H9 (cell line): ENCODE measurements at regions not wholly inside any gene's neighbourhood (a gene's known extent, or its start where the extent isn't known, plus 50 kb on each side); places are given as distances from the start of the nearest gene placed in this dataset.

Source experiments
- DNase-seq: peaks from one replicate; pipeline ENCODE4 v3.0.0-alpha.2; 2017
- H2AFZ ChIP-seq: one replicate; pipeline ENCODE4 v1.6.1; 2013; ENCODE audit warnings: mild to moderate bottlenecking, low read length, control low read depth, moderate library complexity
- H2AK5ac ChIP-seq: 2 replicates; pipeline ENCODE4 v1.6.1; 2013; ENCODE audit warnings: low read length, control low read depth, mixed read lengths; ENCODE audit not compliant: insufficient read length
- H2BK120ac ChIP-seq: one replicate; pipeline ENCODE4 v1.6.1; 2013; ENCODE audit warnings: low read depth, mild to moderate bottlenecking, low read length, control low read depth, inconsistent platforms; ENCODE audit not compliant: poor library complexity, severe bottlenecking
- H2BK12ac ChIP-seq: 2 replicates; pipeline ENCODE4 v1.6.1; 2013; ENCODE audit warnings: low read length, control low read depth, mixed read lengths, low read depth; ENCODE audit not compliant: insufficient read length
- H2BK15ac ChIP-seq: 2 replicates; pipeline ENCODE4 v1.6.1; 2013; ENCODE audit warnings: low read depth, low read length, control low read depth
- H2BK20ac ChIP-seq: one replicate; pipeline ENCODE4 v1.6.1; 2013; ENCODE audit warnings: low read depth, mild to moderate bottlenecking, low read length, control low read depth, inconsistent platforms; ENCODE audit not compliant: poor library complexity, severe bottlenecking
- H2BK5ac ChIP-seq: 2 replicates; pipeline ENCODE4 v1.6.1; 2013; ENCODE audit warnings: low read length, control low read depth, mixed read lengths; ENCODE audit not compliant: insufficient read length
- H3K14ac ChIP-seq: 2 replicates; pipeline ENCODE4 v1.6.1; 2013; ENCODE audit warnings: low read length, control low read depth; ENCODE audit not compliant: insufficient read depth
- H3K18ac ChIP-seq: 2 replicates; pipeline ENCODE4 v1.6.1; 2013; ENCODE audit warnings: low read depth, mild to moderate bottlenecking, mixed read lengths, low read length, control low read depth; ENCODE audit not compliant: insufficient read length
- H3K23ac ChIP-seq: 2 replicates; pipeline ENCODE4 v1.6.1; 2013; ENCODE audit warnings: low read length, control low read depth, mixed read lengths, low read depth; ENCODE audit not compliant: insufficient read length
- H3K23me2 ChIP-seq: 2 replicates; pipeline ENCODE4 v1.6.1; 2013; ENCODE audit warnings: low read depth, mild to moderate bottlenecking, mixed read lengths, low read length, control low read depth; ENCODE audit not compliant: insufficient read length, poor library complexity, severe bottlenecking
- H3K27ac ChIP-seq: 2 replicates; pipeline ENCODE4 v1.5.1; 2013; ENCODE audit warnings: low read length, control low read depth, mixed read lengths, low read depth; ENCODE audit not compliant: insufficient read length
- H3K27me3 ChIP-seq: 2 replicates; pipeline ENCODE4 v1.6.1; 2013; ENCODE audit warnings: low read length, control low read depth, inconsistent platforms; ENCODE audit not compliant: insufficient read depth
- H3K4ac ChIP-seq: 2 replicates; pipeline ENCODE4 v1.6.1; 2013; ENCODE audit warnings: low read depth, mild to moderate bottlenecking, control low read depth, inconsistent platforms, low read length, moderate library complexity
- H3K4me1 ChIP-seq: 2 replicates; pipeline ENCODE4 v1.6.1; 2013; ENCODE audit warnings: low read length, control low read depth, inconsistent platforms; ENCODE audit not compliant: insufficient read depth
- H3K4me2 ChIP-seq: 2 replicates; pipeline ENCODE4 v1.6.1; 2013; ENCODE audit warnings: low read length, control low read depth, mixed read lengths; ENCODE audit not compliant: insufficient read length, insufficient read depth
- H3K56ac ChIP-seq: 2 replicates; pipeline ENCODE4 v1.6.1; 2013; ENCODE audit warnings: low read depth, mild to moderate bottlenecking, mixed read lengths, low read length, control low read depth; ENCODE audit not compliant: insufficient read length
- H3K79me1 ChIP-seq: 2 replicates; pipeline ENCODE4 v1.6.1; 2013; ENCODE audit warnings: low read depth, mild to moderate bottlenecking, moderate library complexity, low read length, control low read depth, inconsistent platforms; ENCODE audit not compliant: insufficient read depth, poor library complexity, severe bottlenecking
- H3K79me2 ChIP-seq: 2 replicates; pipeline ENCODE4 v1.6.1; 2013; ENCODE audit warnings: low read length, control low read depth, inconsistent platforms; ENCODE audit not compliant: insufficient read depth
- H3K9ac ChIP-seq: 2 replicates; pipeline ENCODE4 v1.6.1; 2013; ENCODE audit warnings: low read length, control low read depth, mixed read lengths; ENCODE audit not compliant: insufficient read length; ENCODE audit errors: extremely low read depth
- H3K9me3 ChIP-seq: one replicate; pipeline ENCODE4 v1.6.1; 2013; ENCODE audit warnings: low read depth, low read length, inconsistent platforms; ENCODE audit not compliant: control insufficient read depth
- H3T11ph ChIP-seq: one replicate; pipeline ENCODE4 v1.6.1; 2013; ENCODE audit warnings: mild to moderate bottlenecking, low read length, control low read depth, inconsistent platforms
- H4K20me1 ChIP-seq: one replicate; pipeline ENCODE4 v1.6.1; 2013; ENCODE audit not compliant: control insufficient read depth, insufficient read length, insufficient read depth
- H4K5ac ChIP-seq: 2 replicates; pipeline ENCODE4 v1.6.1; 2013; ENCODE audit warnings: low read depth, mild to moderate bottlenecking, mixed read lengths, low read length, control low read depth; ENCODE audit not compliant: insufficient read length
- H4K8ac ChIP-seq: replicated peaks from 2 replicates; pipeline ENCODE4 v1.6.1; 2013; ENCODE audit warnings: low read length, control low read depth, mixed read lengths, low read depth; ENCODE audit not compliant: insufficient read length
- H4K91ac ChIP-seq: 2 replicates; pipeline ENCODE4 v1.6.1; 2013; ENCODE audit warnings: low read depth, mild to moderate bottlenecking, moderate library complexity, mixed read lengths, low read length, control low read depth; ENCODE audit not compliant: insufficient read length
- H3K27ac Mint-ChIP-seq, 3 experiments: 2 replicates in 2 of 3; 3 replicates in 1 of 3; pipeline ENCODE4 v1.8.0; 2020 to 2021; ENCODE audit warnings: mixed read lengths in 3 of 3, mild to moderate bottlenecking in 1 of 3, moderate library complexity in 1 of 3
- H3K27me3 Mint-ChIP-seq: 2 replicates; pipeline ENCODE4 v1.8.0; 2021; ENCODE audit warnings: low read depth, mild to moderate bottlenecking, moderate library complexity, mixed read lengths
- H3K36me3 Mint-ChIP-seq, 3 experiments: 2 replicates in 2 of 3; 3 replicates in 1 of 3; pipeline ENCODE4 v1.8.0; 2020 to 2021; ENCODE audit warnings: low read depth in 3 of 3, mixed read lengths in 3 of 3; ENCODE audit not compliant: insufficient read depth in 1 of 3
- H3K4me1 Mint-ChIP-seq, 2 experiments: 2 replicates each; pipeline ENCODE4 v1.8.0; 2020; ENCODE audit warnings: mixed read lengths in 2 of 2
- H3K4me3 Mint-ChIP-seq, 2 experiments: 2 replicates in 1 of 2; 3 replicates in 1 of 2; pipeline ENCODE4 v1.8.0; 2020 to 2021; ENCODE audit warnings: mild to moderate bottlenecking in 2 of 2, mixed read lengths in 2 of 2, moderate library complexity in 1 of 2
- H3K9me3 Mint-ChIP-seq, 2 experiments: 2 replicates in 1 of 2; 3 replicates in 1 of 2; pipeline ENCODE4 v1.8.0; 2020; ENCODE audit warnings: mild to moderate bottlenecking in 2 of 2, mixed read lengths in 2 of 2, moderate library complexity in 1 of 2
- WGBS: extraction: QIAGEN DNeasy Blood & Tissue Kit; methylation state at CpG from one replicate; pipeline ENCODE4 v1.1.7; 2013; ENCODE audit warnings: missing lambda C conversion rate, low lambda C conversion rate, mixed read lengths; ENCODE audit not compliant: insufficient read length; ENCODE audit errors: extremely low coverage; 5-methylcytosine and 5-hydroxymethylcytosine counted together
- TF ChIP-seq, protein P1 (sequence below): fragments of 200-600 bp; sonication (generic); conservative IDR thresholded peaks from 3 replicates; pipeline ENCODE4 v1.8.0; 2021; ENCODE audit warnings: antibody characterized with exemption, mild to moderate bottlenecking

DNA sequence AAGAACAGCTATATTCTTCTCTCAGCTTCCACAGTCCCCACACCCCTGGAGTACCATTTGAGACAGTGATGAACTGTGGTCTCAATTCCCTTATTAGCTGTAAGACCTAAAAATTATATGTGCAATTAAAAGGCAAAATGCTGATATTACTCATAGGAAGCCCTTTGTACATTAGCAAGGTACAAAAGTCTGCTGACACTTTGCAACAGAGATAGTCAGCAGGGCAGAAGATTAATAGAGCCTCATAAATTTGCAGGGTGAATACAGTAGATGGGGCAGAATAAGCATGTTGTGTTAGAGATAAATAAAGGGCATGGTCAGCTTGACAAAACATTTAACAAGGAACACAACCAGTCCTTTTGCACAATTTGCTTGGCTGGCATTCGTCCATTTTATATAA lies 210.0 kb upstream of the OBI1 start:
- H3K4me1 Mint-ChIP-seq, result no peaks in the 10 kb centered on the region
- H3K27me3 Mint-ChIP-seq, result peaks cover 2% of the 10 kb centered on the region; the same call in 1 of the 2 replicates
- Histone ChIP-seq H3K4ac (no peak overlapping the region), H4K5ac (no peak overlapping the region), H3K79me1 (no peaks in the 10 kb centered on the region), H3K27ac (no peak overlapping the region), H2AK5ac (no peak overlapping the region), H3K9ac (no peak overlapping the region), H3K56ac (no peak overlapping the region), H4K8ac (no peak overlapping the region), H2BK12ac (no peak overlapping the region), H4K91ac (no peak overlapping the region), H2BK120ac (no peak overlapping the region), H3K79me2 (no peaks in the 10 kb centered on the region), H3T11ph (no peak overlapping the region), H3K27me3 (no peaks in the 10 kb centered on the region), H3K4me1 (no peaks in the 10 kb centered on the region), H3K4me2 (no peak overlapping the region), H3K9me3 (no peaks in the 10 kb centered on the region), H3K14ac (no peak overlapping the region), H2BK5ac (no peak overlapping the region), H4K20me1 (no peaks in the 10 kb centered on the region), H2AFZ (no peak overlapping the region), H3K23me2 (no peaks in the 10 kb centered on the region), H2BK20ac (no peak overlapping the region), H2BK15ac (no peak overlapping the region), H3K18ac (no peak overlapping the region), H3K23ac (no peak overlapping the region)
- TF ChIP-seq, protein P1, sequence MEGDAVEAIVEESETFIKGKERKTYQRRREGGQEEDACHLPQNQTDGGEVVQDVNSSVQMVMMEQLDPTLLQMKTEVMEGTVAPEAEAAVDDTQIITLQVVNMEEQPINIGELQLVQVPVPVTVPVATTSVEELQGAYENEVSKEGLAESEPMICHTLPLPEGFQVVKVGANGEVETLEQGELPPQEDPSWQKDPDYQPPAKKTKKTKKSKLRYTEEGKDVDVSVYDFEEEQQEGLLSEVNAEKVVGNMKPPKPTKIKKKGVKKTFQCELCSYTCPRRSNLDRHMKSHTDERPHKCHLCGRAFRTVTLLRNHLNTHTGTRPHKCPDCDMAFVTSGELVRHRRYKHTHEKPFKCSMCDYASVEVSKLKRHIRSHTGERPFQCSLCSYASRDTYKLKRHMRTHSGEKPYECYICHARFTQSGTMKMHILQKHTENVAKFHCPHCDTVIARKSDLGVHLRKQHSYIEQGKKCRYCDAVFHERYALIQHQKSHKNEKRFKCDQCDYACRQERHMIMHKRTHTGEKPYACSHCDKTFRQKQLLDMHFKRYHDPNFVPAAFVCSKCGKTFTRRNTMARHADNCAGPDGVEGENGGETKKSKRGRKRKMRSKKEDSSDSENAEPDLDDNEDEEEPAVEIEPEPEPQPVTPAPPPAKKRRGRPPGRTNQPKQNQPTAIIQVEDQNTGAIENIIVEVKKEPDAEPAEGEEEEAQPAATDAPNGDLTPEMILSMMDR, result no peak
- H3K4me3 Mint-ChIP-seq, result no peak overlapping the region
- WGBS, result no CpG with 5 or more reads among the region's 1 CpG
- H3K9me3 Mint-ChIP-seq, result peaks cover 0 to 4% of the 10 kb centered on the region in 2 experiments; a peak in 3 of 5 replicates
- H3K27ac Mint-ChIP-seq, result no peak overlapping the region
- no peak for DNase-seq
- H3K36me3 Mint-ChIP-seq, result no peaks in the 10 kb centered on the region
